Heart left ventricle (tissue), 16 donors: ENCODE measurements at regions not wholly inside any gene's neighbourhood (a gene's known extent, or its start where the extent isn't known, plus 50 kb on each side); places are given as distances from the start of the nearest gene placed in this dataset.

Experiments
- ATAC-seq, 4 donors: fragments of 200-7000 bp; cut with Tn5 transposase; one replicate each; pipeline ENCODE4 v1.9.1; 2020 to 2022; ENCODE audit warnings: moderate library complexity in 4 of 4, mild to moderate bottlenecking in 3 of 4, moderate number of reproducible peaks in 1 of 4
- DNase-seq, 5 donors: peaks; one replicate each; pipeline ENCODE4 v3.0.0-alpha.2; 2020
- H3K27ac ChIP-seq, 12 donors: fragments of 200-600 bp; sonication (generic) in 4 of 12; one replicate each; pipeline versions ENCODE4 v1.5.0 to v1.8.0; 2016 to 2022; ENCODE audit warnings: mild to moderate bottlenecking in 2 of 12
- H3K27me3 ChIP-seq, 9 donors: fragments of 200-600 bp; sonication (generic) in 2 of 9; one replicate each; pipeline versions ENCODE4 v1.5.1 to v1.8.0; 2016 to 2022; ENCODE audit warnings: mild to moderate bottlenecking in 3 of 9
- H3K36me3 ChIP-seq, 9 donors: fragments of 200-600 bp; sonication (generic) in 2 of 9; one replicate each; pipeline versions ENCODE4 v1.5.0 to v1.8.0; 2018 to 2022; ENCODE audit warnings: mild to moderate bottlenecking in 2 of 9
- H3K4me1 ChIP-seq, 12 donors: fragments of 200-600 bp; sonication (generic) in 4 of 12; one replicate each; pipeline versions ENCODE4 v1.5.0 to v1.8.0; 2016 to 2022; ENCODE audit warnings: mild to moderate bottlenecking in 3 of 12
- H3K4me3 ChIP-seq, 12 donors: fragments of 200-600 bp; sonication (generic) in 4 of 12; one replicate each; pipeline versions ENCODE4 v1.5.0 to v1.8.0; 2017 to 2022; ENCODE audit warnings: mild to moderate bottlenecking in 9 of 12, moderate library complexity in 4 of 12
- H3K9me3 ChIP-seq, 12 donors: fragments of 200-600 bp; sonication (generic) in 4 of 12; one replicate each; pipeline versions ENCODE4 v1.5.0 to v1.8.0; 2016 to 2022; ENCODE audit warnings: mild to moderate bottlenecking in 1 of 12
- CTCF ChIP-seq, 12 donors: fragments of 200-600 bp; sonication (generic) in 4 of 12; IDR thresholded peaks; one replicate each; pipeline versions ENCODE4 v1.5.0 to v1.8.0; 2018 to 2022; ENCODE audit warnings: antibody characterized with exemption in 12 of 12, mild to moderate bottlenecking in 5 of 12
- POLR2A ChIP-seq, 2 donors: fragments of 450-650 bp; IDR thresholded peaks; one replicate each; pipeline ENCODE4 v1.6.1; 2017; ENCODE audit warnings: antibody characterized with exemption in 2 of 2, mild to moderate bottlenecking in 2 of 2, moderate library complexity in 2 of 2
- WGBS, 4 donors: extraction: QIAGEN DNeasy Blood & Tissue Kit in 2 of 4; methylation state at CpG; one replicate each; pipeline versions ENCODE4 v1.1.5 to v1.1.7; 2013 to 2018; 5-methylcytosine and 5-hydroxymethylcytosine counted together
- intact Hi-C, 10 donors: fragments of 100-400 bp; cut with DNase I; formaldehyde crosslinking; loops; one replicate each; pipeline versions ENCODE4 v1.11.1 to v1.14.2; 2022
- donor health status: ischemic (EF 13 %, LVEDD 7.1; RV severe dilation, severe dysfunction).
- donor health status: healthy with polysubstance abuse.
- donor health status: DM: no; HTN: yes; CAD: no.
- donor health status: DM: no; HTN: no; CAD: no.
- donor health status: ischemic (EF 25% LVEDD 6.9; RV normal size, moderate dysfunction).
- donor health status: ischemic (EF 25% LVEDD 5.7; RV mildly dilated, moderate dysfunction).
- donor health status: healthy.
- donor health status: DM: yes; HTN: yes; CAD: no.
- donor health status: ischemic (EF 35%, LVEDD 5.7; RV mildly dilated, moderate dysfunction).
- donor health status: nonischemic (EF 11% LVEDD 7.7; RV severe dilation, severe dysfunction).
- donor health status: DM: yes; HTN: yes; CAD: no.
- donor health status: PGD.
- donor health status: ischemic (EF 29% LVEDD 5.4; RV normal size, mild dysfunction).
- donor health status: nonischemic (EF 23%, LVEDD 6.1; RV moderate dilation, normal function).

GRCh38 chr3:36172699-36173098 is 207.6 kb upstream of the STAC start:
- ATAC-seq (no peak), DNase-seq (no peak)
- Histone ChIP-seq H3K36me3 (no peaks in the 10 kb centered on the region), H3K4me3 (no peak overlapping the region), H3K27ac (no peak overlapping the region), H3K4me1 (no peaks in the 10 kb centered on the region), H3K9me3 (no peaks in the 10 kb centered on the region), H3K27me3 (no peaks in the 10 kb centered on the region)
- TF ChIP-seq CTCF (IDR thresholded peaks at IDR 0.05): no peak
- no peak for TF ChIP-seq POLR2A (IDR thresholded peaks at IDR 0.05)
- WGBS, 4 donors: 88 to 96% (median 94%) methylated on average over 2 of the region's 2 CpGs
- intact Hi-C loops: no loop called here

DNA sequence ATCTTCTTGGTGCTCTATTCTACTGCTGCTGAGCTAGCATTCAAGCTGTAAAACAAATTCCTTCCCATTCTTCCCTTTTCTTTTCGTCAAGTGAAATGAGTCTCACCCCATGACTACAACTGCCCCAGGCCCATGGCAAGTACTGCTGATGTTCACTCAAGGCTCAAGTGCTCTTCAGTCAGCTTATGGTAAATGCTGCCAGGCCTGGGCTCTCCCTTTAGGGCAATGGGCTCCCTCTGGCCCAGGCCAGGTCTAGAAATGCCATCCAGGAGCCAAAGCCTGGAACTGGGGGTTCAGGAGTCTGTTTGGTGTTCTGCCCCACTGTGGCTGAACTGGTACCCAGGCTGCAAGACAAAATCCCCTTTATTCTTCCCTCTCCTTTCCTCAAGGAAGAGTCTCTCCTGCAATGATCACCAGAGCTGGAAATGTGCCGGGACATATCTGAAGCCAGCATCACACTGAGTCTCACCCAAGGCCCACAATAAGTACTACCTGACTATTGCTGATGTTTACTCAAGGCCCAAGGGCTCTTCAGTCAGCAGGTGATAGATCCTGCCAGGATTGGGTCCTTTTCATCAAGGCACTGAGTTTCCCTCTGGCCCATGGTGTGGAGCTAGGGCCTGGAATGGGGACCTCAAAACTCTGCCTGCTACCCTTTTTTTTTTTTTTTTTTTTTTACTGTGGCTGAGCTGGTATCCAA is 205.0 kb upstream of the STAC start:
- no peak for TF ChIP-seq POLR2A (IDR thresholded peaks at IDR 0.05)
- no peak for TF ChIP-seq CTCF (IDR thresholded peaks at IDR 0.05)
- intact Hi-C loops: no loop called here
- no peak for DNase-seq
- no peak for ATAC-seq
- Histone ChIP-seq H3K36me3 (no peaks in the 10 kb centered on the region), H3K9me3 (no peaks in the 10 kb centered on the region), H3K27me3 (no peaks in the 10 kb centered on the region), H3K4me1 (no peaks in the 10 kb centered on the region), H3K4me3 (no peak overlapping the region), H3K27ac (no peak overlapping the region)
- 96 to 100% (median 98%) methylated on average over 2 of the region's 2 CpGs for WGBS, 4 donors

DNA sequence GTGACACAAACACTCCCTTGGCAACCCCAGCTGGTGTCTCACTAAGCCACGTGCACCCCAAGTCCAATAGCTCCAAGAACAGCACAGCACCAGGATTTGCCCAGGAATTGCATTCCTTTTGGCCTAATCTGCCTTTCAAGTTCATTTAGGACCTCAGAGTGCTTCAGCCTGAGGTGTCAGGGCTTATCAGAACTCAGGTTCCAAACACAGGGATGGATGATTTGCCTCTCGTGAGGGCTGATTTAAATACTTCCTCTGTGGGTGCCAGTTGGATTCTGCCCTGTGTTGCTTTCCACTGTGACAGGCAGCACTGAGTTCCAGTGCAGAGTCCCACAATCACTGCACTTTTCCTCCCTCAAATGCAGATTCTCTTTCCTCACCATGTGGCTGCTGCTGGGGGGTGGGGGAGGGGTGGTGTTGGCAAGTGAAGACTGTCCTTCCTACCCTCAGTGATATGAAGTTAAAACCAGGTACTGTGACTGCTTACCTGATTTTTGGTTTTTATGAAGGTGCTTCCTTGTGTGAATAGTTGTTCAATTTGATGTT is 204.3 kb upstream of the STAC start:
- H3K27ac ChIP-seq: no peak overlapping the region
- H3K36me3 ChIP-seq: no peaks in the 10 kb centered on the region
- no peaks in the 10 kb centered on the region for H3K27me3 ChIP-seq
- intact Hi-C loops: no loop called here
- DNase-seq: no peak
- no peak overlapping the region for H3K4me3 ChIP-seq
- H3K4me1 ChIP-seq: no peaks in the 10 kb centered on the region
- 29 to 51% (median 40%) methylated on average over 2 of the region's 2 CpGs for WGBS, 4 donors
- ATAC-seq: no peak
- no peaks in the 10 kb centered on the region for H3K9me3 ChIP-seq
- TF ChIP-seq POLR2A (IDR thresholded peaks at IDR 0.05) (no peak), CTCF (IDR thresholded peaks at IDR 0.05) (no peak)

DNA sequence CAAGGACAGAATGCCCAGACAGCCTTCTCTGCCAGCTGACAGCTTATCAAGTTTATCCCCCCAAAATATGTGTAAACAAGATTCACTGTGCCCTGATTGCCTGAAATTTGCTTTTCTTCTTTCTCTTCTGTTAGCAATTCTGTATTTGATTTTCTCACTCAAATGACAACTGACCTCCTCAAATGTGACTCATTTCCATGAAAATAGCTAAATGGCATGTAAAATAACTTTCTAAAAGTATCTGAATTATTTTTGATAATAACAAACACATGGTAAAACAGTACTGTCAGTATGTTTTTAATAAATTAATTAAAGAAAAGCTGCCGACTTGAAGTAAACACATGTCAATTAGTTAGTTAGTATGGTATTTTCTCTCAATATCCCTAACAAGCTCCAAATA is 202.3 kb upstream of the STAC start:
- no peak for TF ChIP-seq CTCF (IDR thresholded peaks at IDR 0.05)
- intact Hi-C loops: no loop called here

More for the DNA sequence above, 202.3 kb upstream of the STAC start:
- no peak for DNase-seq
- H3K36me3 ChIP-seq: no peaks in the 10 kb centered on the region
- 84 to 93% (median 87%) methylated on average over 1 of the region's 1 CpG for WGBS, 4 donors
- no peaks in the 10 kb centered on the region for H3K27me3 ChIP-seq
- H3K9me3 ChIP-seq: no peaks in the 10 kb centered on the region
- no peak overlapping the region for H3K27ac ChIP-seq
- no peak for ATAC-seq
- no peak overlapping the region for H3K4me3 ChIP-seq
- no peaks in the 10 kb centered on the region for H3K4me1 ChIP-seq
